Panc1 (cell line): ENCODE measurements at regions not wholly inside any gene's neighbourhood (a gene's known extent, or its start where the extent isn't known, plus 50 kb on each side); places are given as distances from the start of the nearest gene placed in this dataset.

Experiments
- ATAC-seq: fragments of 200-7000 bp; cut with Tn5 transposase; 2 replicates; pipeline ENCODE4 v1.9.1; 2020; ENCODE audit warnings: mild to moderate bottlenecking, moderate library complexity
- BruUV-seq: library from RNA; stranded (reverse); fragments of 400-500 nt; replicated peaks from 2 replicates; lab custom pipeline; 2021; lab: Mats Ljungman, UMichigan
- CTCF ChIA-PET: fragments of 300-600 bp; sonication (Branson Sonifier 250); formaldehyde crosslinking; loops from one replicate; lab custom pipeline; 2022; ENCODE audit warnings: antibody characterized with exemption; lab: Charles Lee
- POLR2A ChIA-PET: fragments of 300-600 bp; sonication (Branson Sonifier 250); formaldehyde crosslinking; loops from one replicate; lab custom pipeline; 2022; ENCODE audit warnings: antibody characterized with exemption; lab: Charles Lee
- DNase-seq: peaks from one replicate; pipeline ENCODE4 v3.0.0-alpha.2; 2010; ENCODE audit warnings: low read depth, low spot score
- H3K27ac ChIP-seq: 2 replicates; pipeline ENCODE4 v1.5.1; 2011; ENCODE audit warnings: mild to moderate bottlenecking, low read length, inconsistent platforms
- H3K27me3 ChIP-seq: fragments of 200-500 bp; sonication (Bioruptor generic); 2 replicates; pipeline ENCODE4 v1.6.0; 2014; ENCODE audit warnings: low read length, inconsistent platforms; ENCODE audit not compliant: control insufficient read depth, insufficient read depth
- H3K36me3 ChIP-seq: fragments of 200-500 bp; sonication (Bioruptor generic); 2 replicates; pipeline ENCODE4 v1.5.1; 2014; ENCODE audit warnings: inconsistent platforms, mild to moderate bottlenecking, low read length, moderate library complexity; ENCODE audit not compliant: control insufficient read depth, insufficient read depth
- H3K4me1 ChIP-seq: 2 replicates; pipeline ENCODE4 v1.5.1; 2011; ENCODE audit warnings: inconsistent platforms, mild to moderate bottlenecking, low read length, moderate library complexity; ENCODE audit not compliant: control insufficient read depth, insufficient read depth
- H3K4me3 ChIP-seq, 2 experiments: 2 replicates each; pipeline ENCODE4 v1.5.1; 2011 to 2012; ENCODE audit warnings: low read depth in 2 of 2, low read length in 2 of 2, mild to moderate bottlenecking in 2 of 2, inconsistent platforms in 1 of 2, moderate library complexity in 1 of 2
- H3K9me3 ChIP-seq: fragments of 200-500 bp; sonication (Bioruptor generic); 2 replicates; pipeline ENCODE4 v1.5.1; 2014; ENCODE audit warnings: low read depth, mild to moderate bottlenecking, inconsistent platforms, low read length, moderate library complexity; ENCODE audit not compliant: control insufficient read depth, insufficient read depth
- POLR2AphosphoS5 ChIP-seq: IDR thresholded peaks from 2 replicates; pipeline ENCODE4 v1.6.1; 2012; ENCODE audit warnings: mild to moderate bottlenecking, low read depth, low read length, moderate library complexity
- SIN3A ChIP-seq: IDR thresholded peaks from 2 replicates; pipeline ENCODE4 v1.6.1; 2012; ENCODE audit warnings: low read depth, mild to moderate bottlenecking, low read length, moderate library complexity, borderline replicate concordance; ENCODE audit not compliant: insufficient read depth
- TCF7L2 ChIP-seq: IDR thresholded peaks from 2 replicates; pipeline ENCODE4 v1.6.1; 2011; ENCODE audit warnings: mild to moderate bottlenecking, low read depth, low read length, inconsistent platforms
- in situ Hi-C: cut with HindIII; loops from 2 replicates; pipeline ENCODE4 v1.10.0; 2016; ENCODE audit warnings: low sequenced_read_pairs, low pct_unique_long_range_greater_than_20kb
- intact Hi-C: fragments of 100-400 bp; cut with micrococcal nuclease; formaldehyde crosslinking; loops from one replicate; pipeline ENCODE4 v1.10.0; 2022; ENCODE audit not compliant: unreplicated experiment
- TF ChIP-seq, protein P1 (sequence below): fragments of 450-650 bp; IDR thresholded peaks from 2 replicates; pipeline ENCODE4 v1.5.1; 2017; ENCODE audit warnings: mild to moderate bottlenecking
- TF ChIP-seq, protein P2 (sequence below), 2 experiments: IDR thresholded peaks; 2 replicates each; pipeline ENCODE4 v1.6.1; 2011 to 2012; ENCODE audit warnings: low read depth in 2 of 2, control low read depth in 1 of 2, low read length in 1 of 2, mild to moderate bottlenecking in 1 of 2, moderate library complexity in 1 of 2; ENCODE audit not compliant: insufficient read depth in 1 of 2

DNA sequence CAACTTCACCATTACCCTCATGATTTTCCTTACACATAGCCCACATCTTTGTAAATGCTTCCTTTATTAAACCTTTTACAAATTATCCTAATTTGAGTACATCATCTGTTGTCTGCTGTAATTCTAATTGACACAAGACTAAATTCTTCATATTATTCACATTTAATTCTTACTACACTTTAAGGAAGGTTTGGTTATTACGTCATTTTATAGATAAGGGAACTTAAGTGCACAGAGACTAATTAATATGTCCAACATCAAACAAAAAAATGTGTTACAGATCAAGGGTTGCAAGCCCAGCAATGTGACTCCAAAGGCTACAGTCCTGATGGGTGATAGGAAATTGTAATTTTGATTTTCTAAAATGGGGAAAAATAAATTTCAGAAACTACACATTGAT, 289.1 kb upstream of the ZNF385D start:
- no TSS peak for BruUV-seq
- Histone ChIP-seq H3K4me3 (no peak overlapping the region), H3K27me3 (no peaks in the 10 kb centered on the region), H3K9me3 (no peaks in the 10 kb centered on the region), H3K4me1 (no peaks in the 10 kb centered on the region), H3K36me3 (no peaks in the 10 kb centered on the region), H3K27ac (no peak overlapping the region)
- DNase-seq, result no peak
- in situ Hi-C loops, result no loop called here
- ChIA-PET CTCF (no interaction called here), POLR2A (no interaction called here)
- no peak for TF ChIP-seq POLR2AphosphoS5
- intact Hi-C loops, result no loop called here
- ATAC-seq, result no peak

DNA sequence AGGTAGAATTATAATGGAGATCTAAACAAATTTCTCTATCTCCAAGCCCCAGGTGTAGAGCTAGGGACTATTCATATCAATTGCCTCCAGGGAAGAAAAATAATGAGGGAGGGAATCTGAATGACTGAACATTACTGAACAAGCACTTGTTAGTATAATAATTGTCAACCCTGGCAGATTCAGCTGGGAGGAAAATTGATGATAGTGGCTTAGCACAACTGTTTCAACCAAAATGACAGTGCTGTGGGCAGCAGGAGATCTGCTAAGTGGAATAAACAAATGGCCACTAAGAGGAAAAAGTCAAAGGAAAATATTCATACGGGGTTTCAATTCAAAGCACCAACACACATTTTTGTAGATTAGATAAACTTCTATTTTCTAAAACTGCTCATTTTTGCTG, 294.9 kb upstream of the ZNF385D start:
- Histone ChIP-seq H3K9me3 (no peaks in the 10 kb centered on the region), H3K4me1 (no peaks in the 10 kb centered on the region), H3K27me3 (no peaks in the 10 kb centered on the region), H3K36me3 (no peaks in the 10 kb centered on the region), H3K4me3 (no peak overlapping the region), H3K27ac (no peak overlapping the region)
- in situ Hi-C loops (no loop called here), intact Hi-C loops (no loop called here)
- no peak for DNase-seq
- BruUV-seq, result no TSS peak
- ChIA-PET CTCF (no interaction called here), POLR2A (no interaction called here)
- ATAC-seq, result no peak
- TF ChIP-seq SIN3A, result no peak
- TF ChIP-seq TCF7L2, result no peak
- TF ChIP-seq, protein P1, sequence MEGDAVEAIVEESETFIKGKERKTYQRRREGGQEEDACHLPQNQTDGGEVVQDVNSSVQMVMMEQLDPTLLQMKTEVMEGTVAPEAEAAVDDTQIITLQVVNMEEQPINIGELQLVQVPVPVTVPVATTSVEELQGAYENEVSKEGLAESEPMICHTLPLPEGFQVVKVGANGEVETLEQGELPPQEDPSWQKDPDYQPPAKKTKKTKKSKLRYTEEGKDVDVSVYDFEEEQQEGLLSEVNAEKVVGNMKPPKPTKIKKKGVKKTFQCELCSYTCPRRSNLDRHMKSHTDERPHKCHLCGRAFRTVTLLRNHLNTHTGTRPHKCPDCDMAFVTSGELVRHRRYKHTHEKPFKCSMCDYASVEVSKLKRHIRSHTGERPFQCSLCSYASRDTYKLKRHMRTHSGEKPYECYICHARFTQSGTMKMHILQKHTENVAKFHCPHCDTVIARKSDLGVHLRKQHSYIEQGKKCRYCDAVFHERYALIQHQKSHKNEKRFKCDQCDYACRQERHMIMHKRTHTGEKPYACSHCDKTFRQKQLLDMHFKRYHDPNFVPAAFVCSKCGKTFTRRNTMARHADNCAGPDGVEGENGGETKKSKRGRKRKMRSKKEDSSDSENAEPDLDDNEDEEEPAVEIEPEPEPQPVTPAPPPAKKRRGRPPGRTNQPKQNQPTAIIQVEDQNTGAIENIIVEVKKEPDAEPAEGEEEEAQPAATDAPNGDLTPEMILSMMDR, result no peak
- TF ChIP-seq, protein P2, sequence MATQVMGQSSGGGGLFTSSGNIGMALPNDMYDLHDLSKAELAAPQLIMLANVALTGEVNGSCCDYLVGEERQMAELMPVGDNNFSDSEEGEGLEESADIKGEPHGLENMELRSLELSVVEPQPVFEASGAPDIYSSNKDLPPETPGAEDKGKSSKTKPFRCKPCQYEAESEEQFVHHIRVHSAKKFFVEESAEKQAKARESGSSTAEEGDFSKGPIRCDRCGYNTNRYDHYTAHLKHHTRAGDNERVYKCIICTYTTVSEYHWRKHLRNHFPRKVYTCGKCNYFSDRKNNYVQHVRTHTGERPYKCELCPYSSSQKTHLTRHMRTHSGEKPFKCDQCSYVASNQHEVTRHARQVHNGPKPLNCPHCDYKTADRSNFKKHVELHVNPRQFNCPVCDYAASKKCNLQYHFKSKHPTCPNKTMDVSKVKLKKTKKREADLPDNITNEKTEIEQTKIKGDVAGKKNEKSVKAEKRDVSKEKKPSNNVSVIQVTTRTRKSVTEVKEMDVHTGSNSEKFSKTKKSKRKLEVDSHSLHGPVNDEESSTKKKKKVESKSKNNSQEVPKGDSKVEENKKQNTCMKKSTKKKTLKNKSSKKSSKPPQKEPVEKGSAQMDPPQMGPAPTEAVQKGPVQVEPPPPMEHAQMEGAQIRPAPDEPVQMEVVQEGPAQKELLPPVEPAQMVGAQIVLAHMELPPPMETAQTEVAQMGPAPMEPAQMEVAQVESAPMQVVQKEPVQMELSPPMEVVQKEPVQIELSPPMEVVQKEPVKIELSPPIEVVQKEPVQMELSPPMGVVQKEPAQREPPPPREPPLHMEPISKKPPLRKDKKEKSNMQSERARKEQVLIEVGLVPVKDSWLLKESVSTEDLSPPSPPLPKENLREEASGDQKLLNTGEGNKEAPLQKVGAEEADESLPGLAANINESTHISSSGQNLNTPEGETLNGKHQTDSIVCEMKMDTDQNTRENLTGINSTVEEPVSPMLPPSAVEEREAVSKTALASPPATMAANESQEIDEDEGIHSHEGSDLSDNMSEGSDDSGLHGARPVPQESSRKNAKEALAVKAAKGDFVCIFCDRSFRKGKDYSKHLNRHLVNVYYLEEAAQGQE (IDR thresholded peaks at IDR 0.05; ENCODE audit: insufficient read depth in 1 of 2, low read depth in 2 of 2, low read length in 1 of 2), result no peak
- TF ChIP-seq POLR2AphosphoS5, result no peak

DNA sequence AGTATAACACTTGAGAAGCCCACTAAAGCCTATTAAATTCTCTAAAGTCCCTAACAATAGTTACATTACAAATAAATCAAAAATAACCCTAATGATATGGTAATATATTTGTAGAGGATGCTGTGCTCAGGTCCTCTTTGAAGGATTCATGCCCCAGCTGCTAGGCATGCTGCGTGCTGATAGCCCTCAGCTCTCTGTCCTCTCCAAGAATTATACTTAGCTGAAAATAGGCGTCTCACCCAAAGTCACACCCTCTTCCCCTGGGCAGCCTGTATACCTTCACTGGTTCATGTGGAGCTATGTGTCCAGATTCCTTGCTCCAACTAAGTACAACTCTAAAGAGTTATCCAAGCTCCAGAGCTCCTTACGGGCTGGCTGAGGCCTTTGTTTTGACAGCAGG, 312.5 kb upstream of the ZNF385D start:
- ATAC-seq (no peak), DNase-seq (no peak)
- Histone ChIP-seq H3K4me1 (no peaks in the 10 kb centered on the region), H3K36me3 (no peaks in the 10 kb centered on the region), H3K27ac (no peak overlapping the region), H3K9me3 (no peaks in the 10 kb centered on the region), H3K4me3 (no peak overlapping the region), H3K27me3 (no peaks in the 10 kb centered on the region)
- intact Hi-C loops, result no loop called here
- in situ Hi-C loops, result no loop called here
- no TSS peak for BruUV-seq
- TF ChIP-seq SIN3A (no peak), POLR2AphosphoS5 (no peak), TCF7L2 (no peak)
- TF ChIP-seq, protein P1, result no peak
- TF ChIP-seq, protein P2 (IDR thresholded peaks at IDR 0.05; ENCODE audit: insufficient read depth in 1 of 2, low read depth in 2 of 2, low read length in 1 of 2), result no peak
- ChIA-PET POLR2A (no interaction called here), CTCF (no interaction called here)
